ENCODE measurements at regions not wholly inside any gene's neighbourhood (a gene's known extent, or its start where the extent isn't known, plus 50 kb on each side); places are given as distances from the start of the nearest gene placed in this dataset.

DNA sequence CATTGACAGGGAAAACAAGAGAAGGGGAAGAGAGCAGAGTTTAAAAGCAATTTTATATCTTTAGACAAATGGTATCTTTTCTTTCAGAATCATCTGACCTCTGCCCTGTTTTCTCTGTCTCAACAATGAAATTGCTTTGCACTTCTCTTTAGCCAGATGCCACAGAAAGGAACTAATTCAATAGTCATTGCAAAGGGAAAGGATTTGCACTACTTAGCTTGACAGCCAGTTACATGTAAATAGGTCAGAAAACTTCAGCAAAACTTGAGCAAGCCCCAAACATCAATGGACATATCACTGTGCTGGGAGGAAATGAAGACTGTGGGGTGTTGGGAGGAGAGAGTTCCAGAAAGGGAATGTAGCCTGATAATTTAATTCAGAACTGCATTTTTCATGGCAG lies 181.3 kb upstream of the FAM83B start:
- H3K36me3 ChIP-seq: no peaks in the 10 kb centered on the region
- H3K27me3 ChIP-seq (ENCODE audit: insufficient read depth, low read depth, severe bottlenecking): peaks cover 4% of the 10 kb centered on the region
- no peak overlapping the region for H3K4me3 ChIP-seq (ENCODE audit: low read depth, low read length)
- no peak for DNase-seq
- TF ChIP-seq, protein P1, sequence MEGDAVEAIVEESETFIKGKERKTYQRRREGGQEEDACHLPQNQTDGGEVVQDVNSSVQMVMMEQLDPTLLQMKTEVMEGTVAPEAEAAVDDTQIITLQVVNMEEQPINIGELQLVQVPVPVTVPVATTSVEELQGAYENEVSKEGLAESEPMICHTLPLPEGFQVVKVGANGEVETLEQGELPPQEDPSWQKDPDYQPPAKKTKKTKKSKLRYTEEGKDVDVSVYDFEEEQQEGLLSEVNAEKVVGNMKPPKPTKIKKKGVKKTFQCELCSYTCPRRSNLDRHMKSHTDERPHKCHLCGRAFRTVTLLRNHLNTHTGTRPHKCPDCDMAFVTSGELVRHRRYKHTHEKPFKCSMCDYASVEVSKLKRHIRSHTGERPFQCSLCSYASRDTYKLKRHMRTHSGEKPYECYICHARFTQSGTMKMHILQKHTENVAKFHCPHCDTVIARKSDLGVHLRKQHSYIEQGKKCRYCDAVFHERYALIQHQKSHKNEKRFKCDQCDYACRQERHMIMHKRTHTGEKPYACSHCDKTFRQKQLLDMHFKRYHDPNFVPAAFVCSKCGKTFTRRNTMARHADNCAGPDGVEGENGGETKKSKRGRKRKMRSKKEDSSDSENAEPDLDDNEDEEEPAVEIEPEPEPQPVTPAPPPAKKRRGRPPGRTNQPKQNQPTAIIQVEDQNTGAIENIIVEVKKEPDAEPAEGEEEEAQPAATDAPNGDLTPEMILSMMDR (IDR thresholded peaks at IDR 0.05; ENCODE audit: low read depth, low read length): no peak
- H3K27ac ChIP-seq: no peak overlapping the region
- peaks cover 4% of the 10 kb centered on the region for H3K9me3 ChIP-seq (ENCODE audit: severe bottlenecking)

DNA sequence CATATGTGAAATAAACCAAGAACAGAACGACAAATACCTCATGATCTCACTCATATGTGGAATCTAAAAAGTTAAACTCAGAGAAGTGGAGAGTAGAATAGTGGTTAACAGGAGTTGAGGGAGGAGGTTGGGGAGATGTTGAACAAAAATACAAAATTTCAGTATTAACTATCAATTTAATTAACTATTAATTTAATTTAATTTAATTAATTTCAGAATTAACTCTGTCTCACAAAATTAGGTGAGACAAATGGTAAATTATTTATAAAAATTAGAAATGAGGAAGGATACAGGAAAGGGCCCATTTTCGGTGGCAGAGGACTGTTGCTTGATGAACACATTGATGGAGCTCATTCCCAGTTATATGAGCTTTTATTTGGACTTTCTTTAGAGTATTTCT lies 166.0 kb upstream of the FAM83B start:
- no peak overlapping the region for H3K27ac ChIP-seq
- peaks cover 20% of the 10 kb centered on the region for H3K27me3 ChIP-seq (ENCODE audit: insufficient read depth, low read depth, severe bottlenecking)
- H3K9me3 ChIP-seq (ENCODE audit: severe bottlenecking): no peaks in the 10 kb centered on the region
- no peak for DNase-seq
- no peak overlapping the region for H3K4me3 ChIP-seq (ENCODE audit: low read depth, low read length)
- TF ChIP-seq, protein P1 (IDR thresholded peaks at IDR 0.05; ENCODE audit: low read depth, low read length): no peak
- H3K36me3 ChIP-seq: no peaks in the 10 kb centered on the region

DNA sequence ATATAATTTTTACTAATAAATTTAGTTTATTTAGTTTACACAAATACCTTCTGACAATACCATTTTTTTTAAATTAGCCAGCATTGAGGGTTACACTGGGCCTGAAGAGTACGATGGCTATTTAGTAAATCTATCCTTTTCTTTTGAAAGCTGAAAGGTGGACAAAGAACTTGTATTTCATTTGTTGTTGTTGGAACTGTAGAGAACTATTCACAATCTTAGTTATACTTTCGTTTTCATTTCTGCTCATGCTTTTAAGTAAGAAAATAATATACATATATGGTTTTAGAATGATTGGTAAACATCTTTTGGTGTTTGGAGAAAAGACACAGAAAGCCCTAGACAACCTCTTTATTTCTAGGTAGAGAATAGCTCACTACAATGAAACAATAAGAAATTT lies 165.3 kb upstream of the FAM83B start:
- no peak for DNase-seq
- Histone ChIP-seq H3K9me3 (ENCODE audit: severe bottlenecking) (no peaks in the 10 kb centered on the region), H3K27ac (no peak overlapping the region), H3K27me3 (ENCODE audit: insufficient read depth, low read depth, severe bottlenecking) (peaks cover 18% of the 10 kb centered on the region), H3K36me3 (no peaks in the 10 kb centered on the region), H3K4me3 (ENCODE audit: low read depth, low read length) (no peak overlapping the region)
- TF ChIP-seq, protein P1 (IDR thresholded peaks at IDR 0.05; ENCODE audit: low read depth, low read length): no peak

DNA sequence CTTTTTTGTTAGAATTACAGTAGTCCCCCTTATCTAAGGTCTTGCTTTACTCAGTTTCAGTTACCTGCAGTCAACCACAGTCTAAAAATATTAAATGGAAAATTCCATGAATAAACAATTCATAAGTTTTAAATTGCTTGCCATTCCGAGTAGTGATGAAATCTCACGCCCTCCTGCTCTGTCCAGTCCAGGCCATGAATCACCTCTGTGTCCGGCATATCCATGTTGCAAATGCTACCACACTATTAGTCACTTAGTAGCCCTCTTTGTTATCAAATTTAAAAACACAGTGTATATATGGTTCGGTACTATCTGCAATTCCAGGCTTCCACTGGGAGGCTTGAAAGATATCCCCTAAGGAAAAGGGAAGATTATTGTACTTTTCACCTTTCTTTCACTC lies 164.6 kb upstream of the FAM83B start:
- H3K9me3 ChIP-seq (ENCODE audit: severe bottlenecking): no peaks in the 10 kb centered on the region
- TF ChIP-seq, protein P1 (IDR thresholded peaks at IDR 0.05; ENCODE audit: low read depth, low read length): no peak
- H3K27me3 ChIP-seq (ENCODE audit: insufficient read depth, low read depth, severe bottlenecking): peaks cover 13% of the 10 kb centered on the region
- H3K4me3 ChIP-seq (ENCODE audit: low read depth, low read length): no peak overlapping the region
- no peaks in the 10 kb centered on the region for H3K36me3 ChIP-seq
- DNase-seq: no peak
- no peak overlapping the region for H3K27ac ChIP-seq

DNA sequence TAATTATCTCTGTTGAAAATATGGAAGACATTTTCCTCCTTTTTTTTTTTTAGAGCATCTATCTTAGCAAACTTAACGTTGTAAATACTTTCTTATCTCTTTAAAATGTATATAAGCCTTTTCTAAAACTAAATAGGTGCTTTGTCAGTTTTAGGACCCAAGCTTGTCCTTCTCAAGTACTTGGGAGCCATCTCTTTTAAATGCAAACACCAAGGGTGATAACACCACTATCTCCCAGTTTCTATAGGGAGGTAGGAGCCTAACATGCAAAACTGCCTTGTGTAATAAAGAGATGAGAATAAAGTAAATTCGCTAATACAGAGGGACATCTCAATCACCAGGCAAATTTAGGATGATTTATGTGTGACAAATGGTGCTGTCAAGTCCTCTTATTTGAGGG lies 157.0 kb upstream of the FAM83B start:
- DNase-seq: no peak
- Histone ChIP-seq H3K9me3 (ENCODE audit: severe bottlenecking) (no peaks in the 10 kb centered on the region), H3K36me3 (no peaks in the 10 kb centered on the region), H3K4me3 (ENCODE audit: low read depth, low read length) (no peak overlapping the region), H3K27ac (no peak overlapping the region), H3K27me3 (ENCODE audit: insufficient read depth, low read depth, severe bottlenecking) (peaks cover 11% of the 10 kb centered on the region)
- TF ChIP-seq, protein P1 (IDR thresholded peaks at IDR 0.05; ENCODE audit: low read depth, low read length): no peak

DNA sequence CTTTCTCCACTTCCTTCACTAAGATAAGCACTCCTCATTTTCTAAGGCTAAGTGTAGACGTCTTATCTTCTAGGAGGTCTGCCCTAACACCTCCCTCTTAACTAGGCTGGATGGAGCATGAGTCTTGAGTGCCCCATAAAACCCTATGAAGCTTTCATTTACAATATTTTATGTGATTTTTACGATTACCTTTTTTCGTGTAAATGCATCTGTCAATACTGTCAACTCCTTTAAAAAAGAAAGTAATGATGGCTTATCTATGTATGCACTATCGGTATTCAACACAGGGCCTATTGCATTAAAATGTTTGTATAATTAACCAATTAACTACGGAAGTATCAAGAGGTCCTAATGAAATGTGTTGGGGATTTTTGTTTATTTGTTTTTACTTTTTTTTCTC lies 156.0 kb upstream of the FAM83B start:
- Histone ChIP-seq H3K4me3 (ENCODE audit: low read depth, low read length) (no peak overlapping the region), H3K27me3 (ENCODE audit: insufficient read depth, low read depth, severe bottlenecking) (peaks cover 11% of the 10 kb centered on the region), H3K36me3 (no peaks in the 10 kb centered on the region), H3K9me3 (ENCODE audit: severe bottlenecking) (no peaks in the 10 kb centered on the region), H3K27ac (no peak overlapping the region)
- no peak for DNase-seq
- TF ChIP-seq, protein P1 (IDR thresholded peaks at IDR 0.05; ENCODE audit: low read depth, low read length): no peak

Measured in WERI-Rb-1 (cell line).